ENCODE measurements at regions not wholly inside any gene's neighbourhood (a gene's known extent, or its start where the extent isn't known, plus 50 kb on each side); places are given as distances from the start of the nearest gene placed in this dataset.

GRCh38 chr5:96134886-96135285, 173.2 kb upstream of the ELL2 start:
- no peak for DNase-seq (ENCODE audit: low spot score in 2 of 2)
- intact Hi-C loops (cut with DNase I; ENCODE audit: low total_unique reads) = no loop called here
- TF ChIP-seq POLR2A (IDR thresholded peaks at IDR 0.05) = no peak
- TF ChIP-seq, protein P1, sequence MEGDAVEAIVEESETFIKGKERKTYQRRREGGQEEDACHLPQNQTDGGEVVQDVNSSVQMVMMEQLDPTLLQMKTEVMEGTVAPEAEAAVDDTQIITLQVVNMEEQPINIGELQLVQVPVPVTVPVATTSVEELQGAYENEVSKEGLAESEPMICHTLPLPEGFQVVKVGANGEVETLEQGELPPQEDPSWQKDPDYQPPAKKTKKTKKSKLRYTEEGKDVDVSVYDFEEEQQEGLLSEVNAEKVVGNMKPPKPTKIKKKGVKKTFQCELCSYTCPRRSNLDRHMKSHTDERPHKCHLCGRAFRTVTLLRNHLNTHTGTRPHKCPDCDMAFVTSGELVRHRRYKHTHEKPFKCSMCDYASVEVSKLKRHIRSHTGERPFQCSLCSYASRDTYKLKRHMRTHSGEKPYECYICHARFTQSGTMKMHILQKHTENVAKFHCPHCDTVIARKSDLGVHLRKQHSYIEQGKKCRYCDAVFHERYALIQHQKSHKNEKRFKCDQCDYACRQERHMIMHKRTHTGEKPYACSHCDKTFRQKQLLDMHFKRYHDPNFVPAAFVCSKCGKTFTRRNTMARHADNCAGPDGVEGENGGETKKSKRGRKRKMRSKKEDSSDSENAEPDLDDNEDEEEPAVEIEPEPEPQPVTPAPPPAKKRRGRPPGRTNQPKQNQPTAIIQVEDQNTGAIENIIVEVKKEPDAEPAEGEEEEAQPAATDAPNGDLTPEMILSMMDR (IDR thresholded peaks at IDR 0.05) = no peak
- 86 to 92% methylated on average over 3 of the region's 3 CpGs for WGBS, 2 donors
- H3K4me3 ChIP-seq (ENCODE audit: low read depth, poor library complexity, severe bottlenecking) = no peak overlapping the region

GRCh38 chr5:96133341-96134079, 171.9 kb upstream of the ELL2 start:
- DNase-seq (ENCODE audit: low spot score in 2 of 2) = no peak
- intact Hi-C loops (cut with DNase I; ENCODE audit: low total_unique reads) = no loop called here
- TF ChIP-seq POLR2A (IDR thresholded peaks at IDR 0.05) = no peak
- TF ChIP-seq, protein P1 (IDR thresholded peaks at IDR 0.05) = no peak
- 76 to 83% methylated on average over 6 of the region's 6 CpGs for WGBS, 2 donors
- H3K4me3 ChIP-seq (ENCODE audit: low read depth, poor library complexity, severe bottlenecking) = no peak overlapping the region

DNA sequence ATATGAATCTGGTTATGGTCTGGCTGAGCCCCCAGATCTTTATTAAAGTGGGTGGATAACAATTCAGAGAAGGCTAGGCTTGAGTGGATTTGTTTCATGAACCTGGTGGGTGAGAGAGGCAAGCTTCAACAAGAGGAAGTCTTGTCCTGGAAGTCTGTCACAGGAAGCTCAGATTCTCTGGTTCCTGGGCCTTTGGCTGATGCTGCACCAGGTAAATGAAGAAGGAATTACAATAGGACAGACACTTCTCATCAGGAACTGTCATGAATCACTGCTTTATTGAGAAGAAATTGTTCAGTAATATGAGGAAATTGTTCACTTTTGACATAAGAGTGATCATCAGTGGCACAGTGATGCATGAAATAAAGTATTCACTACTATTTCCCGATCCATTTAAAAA, 167.6 kb upstream of the ELL2 start:
- intact Hi-C loops (cut with DNase I; ENCODE audit: low total_unique reads) = no loop called here

DNA sequence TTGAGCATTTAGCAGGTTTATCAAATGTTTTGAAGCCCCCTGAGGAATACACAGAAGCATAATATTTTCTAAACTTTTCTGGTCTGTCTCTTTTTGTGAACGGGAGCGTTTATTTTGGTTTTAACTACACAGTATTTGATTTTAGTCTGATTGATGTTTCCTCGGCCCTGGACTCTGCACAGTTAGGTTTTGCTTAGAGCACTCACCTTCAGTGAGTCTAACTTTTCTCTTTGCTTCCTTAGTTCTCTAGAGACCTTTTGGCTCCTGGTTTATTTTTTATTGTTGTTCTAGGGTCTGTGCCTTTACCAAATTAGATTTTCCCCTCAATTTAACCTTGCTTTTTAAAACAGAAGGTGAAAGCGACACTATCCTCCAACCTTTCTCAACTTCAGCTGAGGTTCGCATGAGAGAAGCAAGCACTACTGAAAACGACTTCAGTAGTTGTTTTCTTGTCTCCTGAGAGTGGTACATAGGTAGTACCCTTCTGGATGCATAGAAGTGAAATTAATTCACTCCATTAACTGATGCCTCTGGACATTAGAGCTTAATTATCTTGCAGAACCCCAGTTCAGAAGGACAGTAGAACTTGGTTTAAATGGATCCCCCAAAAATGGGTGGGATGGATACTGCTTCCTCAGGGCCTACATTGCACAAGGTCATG, 166.7 kb upstream of the ELL2 start:
- H3K4me3 ChIP-seq (ENCODE audit: low read depth, poor library complexity, severe bottlenecking) = no peak overlapping the region
- no peak for DNase-seq (ENCODE audit: low spot score in 2 of 2)
- intact Hi-C loops (cut with DNase I; ENCODE audit: low total_unique reads) = no loop called here
- TF ChIP-seq, protein P1 (IDR thresholded peaks at IDR 0.05) = no peak
- TF ChIP-seq POLR2A (IDR thresholded peaks at IDR 0.05) = no peak
- WGBS, 2 donors = 89 to 90% methylated on average over 6 of the region's 6 CpGs

More for the DNA sequence above, 167.6 kb upstream of the ELL2 start:
- H3K4me3 ChIP-seq (ENCODE audit: low read depth, poor library complexity, severe bottlenecking) = no peak overlapping the region
- no peak for DNase-seq (ENCODE audit: low spot score in 2 of 2)
- TF ChIP-seq POLR2A (IDR thresholded peaks at IDR 0.05) = no peak
- TF ChIP-seq, protein P1 (IDR thresholded peaks at IDR 0.05) = no peak
- 97 to 98% methylated on average over 1 of the region's 1 CpG for WGBS, 2 donors

- no peak for DNase-seq (ENCODE audit: low spot score in 2 of 2)
- no peak overlapping the region for H3K4me3 ChIP-seq (ENCODE audit: low read depth, poor library complexity, severe bottlenecking)
- intact Hi-C loops (cut with DNase I; ENCODE audit: low total_unique reads) = no loop called here
- WGBS, 2 donors = 56 to 71% methylated on average over 2 of the region's 2 CpGs
- no peak for TF ChIP-seq POLR2A (IDR thresholded peaks at IDR 0.05)
- TF ChIP-seq, protein P1 (IDR thresholded peaks at IDR 0.05) = no peak
Observed at GRCh38 chr5:96127538-96127937, 165.9 kb upstream of the ELL2 start.

Measured in lower leg skin (tissue), 4 donors.